Endothelial cell of umbilical vein (primary cell): ENCODE measurements at regions not wholly inside any gene's neighbourhood (a gene's known extent, or its start where the extent isn't known, plus 50 kb on each side); places are given as distances from the start of the nearest gene placed in this dataset.

ENCODE experiments used
- BruUV-seq: library from RNA; stranded (reverse); fragments of 400-500 nt; replicated peaks from 2 replicates; lab custom pipeline; 2021; lab: Mats Ljungman, UMichigan
- CTCF ChIA-PET: fragments of 300-600, 350-600 bp; sonication (Branson Sonifier 250); formaldehyde crosslinking; loops from one replicate; lab custom pipeline; 2021; ENCODE audit warnings: antibody characterized with exemption, inconsistent platforms; lab: Charles Lee
- POLR2A ChIA-PET: fragments of 300-600, 350-600 bp; sonication (Branson Sonifier 250); formaldehyde crosslinking; loops from one replicate; lab custom pipeline; 2021; ENCODE audit warnings: antibody characterized with exemption, inconsistent platforms; lab: Charles Lee
- DNase-seq: peaks from one replicate; pipeline ENCODE4 v3.0.0-alpha.2; 2011; ENCODE audit warnings: low read depth, low spot score
- FAIRE-seq: peaks from 2 replicates; lab custom pipeline; 2011; peaks lifted over from hg19 to GRCh38; lab: Jason Lieb, UNC
- H2AFZ ChIP-seq: 2 replicates; pipeline ENCODE4 v1.6.0; 2012; ENCODE audit warnings: low read depth, low read length, control low read depth, inconsistent platforms
- H3K27ac ChIP-seq: 2 replicates; pipeline ENCODE4 v1.5.1; 2011; ENCODE audit warnings: low read depth, mild to moderate bottlenecking, control low read depth, low read length, moderate library complexity; ENCODE audit not compliant: insufficient read depth
- H3K27me3 ChIP-seq, 2 experiments: 2 replicates each; pipeline versions ENCODE4 v1.6.0 to v1.6.1; 2011; ENCODE audit warnings: low read length in 2 of 2, mixed read lengths in 1 of 2; ENCODE audit not compliant: control insufficient read depth in 2 of 2, insufficient read depth in 2 of 2
- H3K36me3 ChIP-seq, 2 experiments: 2 replicates in 1 of 2; 3 replicates in 1 of 2; pipeline ENCODE4 v1.5.1; 2011; ENCODE audit warnings: low read length in 2 of 2, mild to moderate bottlenecking in 1 of 2, moderate library complexity in 1 of 2; ENCODE audit not compliant: control insufficient read depth in 2 of 2, insufficient read depth in 2 of 2; ENCODE audit errors: extremely low read depth in 1 of 2
- H3K4me1 ChIP-seq: 3 replicates; pipeline ENCODE4 v1.5.1; 2011; ENCODE audit warnings: mild to moderate bottlenecking, low read length; ENCODE audit not compliant: control insufficient read depth, insufficient read depth; ENCODE audit errors: extremely low read depth
- H3K4me2 ChIP-seq: 2 replicates; pipeline ENCODE4 v1.6.1; 2011; ENCODE audit warnings: low read length, control low read depth, mixed read lengths; ENCODE audit not compliant: insufficient read depth
- H3K4me3 ChIP-seq, 3 experiments: fragments of 200-600 bp in 1 of 3; sonication (generic), shearing (Covaris generic) in 1 of 3; replicated peaks in 1 of 3; 2 replicates each; pipeline ENCODE4 v1.5.1; 2011 to 2016; ENCODE audit warnings: control low read depth in 3 of 3, low read length in 3 of 3, mild to moderate bottlenecking in 2 of 3, inconsistent platforms in 1 of 3, low read depth in 1 of 3, moderate library complexity in 1 of 3; ENCODE audit not compliant: insufficient read depth in 1 of 3
- H3K79me2 ChIP-seq: 2 replicates; pipeline ENCODE4 v1.6.0; 2012; ENCODE audit warnings: low read length, inconsistent platforms; ENCODE audit not compliant: control insufficient read depth, insufficient read depth
- H3K9ac ChIP-seq: replicated peaks from 2 replicates; pipeline ENCODE3; 2011; ENCODE audit warnings: low read length, control low read depth; ENCODE audit not compliant: insufficient read depth; ENCODE audit errors: extremely low read depth
- H3K9me1 ChIP-seq: replicated peaks from 3 replicates; pipeline ENCODE4 v1.6.0; 2011; ENCODE audit warnings: mild to moderate bottlenecking, low read length; ENCODE audit not compliant: control insufficient read depth, insufficient read depth; ENCODE audit errors: extremely low read depth
- H3K9me3 ChIP-seq: replicated peaks from 2 replicates; pipeline ENCODE4 v1.5.1; 2012; ENCODE audit warnings: low read length, inconsistent platforms; ENCODE audit not compliant: control insufficient read depth, insufficient read depth
- H4K20me1 ChIP-seq: replicated peaks from 2 replicates; pipeline ENCODE3; 2011; ENCODE audit warnings: mild to moderate bottlenecking, low read length; ENCODE audit not compliant: control insufficient read depth, insufficient read depth; ENCODE audit errors: extremely low read depth
- CTCF ChIP-seq, 2 donors: IDR thresholded peaks; 1 replicate in 1 of 2; 2 replicates in 1 of 2; pipeline ENCODE4 v1.5.1; 2011; ENCODE audit warnings: low read length in 2 of 2, mild to moderate bottlenecking in 2 of 2, moderate library complexity in 2 of 2, control low read depth in 1 of 2, inconsistent platforms in 1 of 2, low read depth in 1 of 2; ENCODE audit not compliant: insufficient read depth in 1 of 2; ENCODE audit errors: extremely low read depth in 1 of 2
- EZH2 ChIP-seq: IDR thresholded peaks from 2 replicates; pipeline ENCODE4 v1.6.1; 2012; ENCODE audit warnings: borderline replicate concordance, low read depth, mild to moderate bottlenecking, moderate library complexity, low read length, inconsistent platforms; ENCODE audit not compliant: severe bottlenecking
- FOS ChIP-seq: IDR thresholded peaks from 2 replicates; pipeline ENCODE4 v1.6.1; 2011; ENCODE audit warnings: mild to moderate bottlenecking, low read length, moderate library complexity, borderline replicate concordance; ENCODE audit not compliant: insufficient read depth
- GATA2 ChIP-seq: IDR thresholded peaks from 2 replicates; pipeline ENCODE4 v1.7.0; 2011; ENCODE audit warnings: low read depth, mild to moderate bottlenecking, moderate library complexity, mixed read lengths, low read length; ENCODE audit not compliant: insufficient read length, insufficient read depth
- JUN ChIP-seq: IDR thresholded peaks from 2 replicates; pipeline ENCODE4 v1.6.1; 2011; ENCODE audit warnings: borderline replicate concordance, low read depth; ENCODE audit not compliant: insufficient read length, insufficient read depth
- MAX ChIP-seq: IDR thresholded peaks from 2 replicates; pipeline ENCODE4 v1.6.1; 2011; ENCODE audit not compliant: insufficient read depth, insufficient read length
- MYC ChIP-seq: IDR thresholded peaks from one replicate; pipeline ENCODE4 v1.6.1; 2011; ENCODE audit warnings: mild to moderate bottlenecking, low read depth, low read length
- POLR2A ChIP-seq: IDR thresholded peaks from 2 replicates; pipeline ENCODE4 v1.6.1; 2012; ENCODE audit warnings: low read depth, mild to moderate bottlenecking, control low read depth, low read length
- POLR2AphosphoS5 ChIP-seq: IDR thresholded peaks from 2 replicates; pipeline ENCODE4 v1.6.1; 2012; ENCODE audit warnings: low read depth, mild to moderate bottlenecking, control low read depth, low read length, moderate library complexity; ENCODE audit not compliant: insufficient read depth
- dilution Hi-C: fragments of 300-500 bp; cut with MboI; formaldehyde crosslinking; loops from one replicate; pipeline ENCODE4 v1.15.0; 2019; ENCODE audit warnings: low sequenced_read_pairs; ENCODE audit not compliant: extremely low pct_ligation_motif_present
- intact Hi-C: fragments of 100-400 bp; cut with micrococcal nuclease; formaldehyde crosslinking; loops from one replicate; pipeline ENCODE4 v1.10.0; 2022

- no peak for FAIRE-seq
- Histone ChIP-seq H3K27ac (no peak overlapping the region), H3K36me3 (no peaks in the 10 kb centered on the region), H3K27me3 (no peaks in the 10 kb centered on the region), H3K9me3 (no peaks in the 10 kb centered on the region), H2AFZ (no peak overlapping the region), H3K9ac (no peak overlapping the region), H3K79me2 (no peaks in the 10 kb centered on the region), H3K4me1 (no peaks in the 10 kb centered on the region), H4K20me1 (no peaks in the 10 kb centered on the region), H3K4me3 (no peak overlapping the region), H3K9me1 (no peaks in the 10 kb centered on the region), H3K4me2 (no peak overlapping the region)
- POLR2A ChIA-PET, result no interaction called here
- DNase-seq, result no peak
- intact Hi-C loops, result no loop called here
- no TSS peak for BruUV-seq
- TF ChIP-seq EZH2 (no peak), FOS (no peak), POLR2A (no peak)
- CTCF ChIA-PET, result no interaction called here
- dilution Hi-C loops, result no loop called here
Observed at GRCh38 chr10:89901895-89902294, 200.5 kb downstream of the KIF20B start.

GRCh38 chr10:89904755-89905154, 203.4 kb downstream of the KIF20B start:
- H3K9me1 ChIP-seq, result no peaks in the 10 kb centered on the region
- H3K4me3 ChIP-seq, result no peak overlapping the region
- no peak overlapping the region for H3K4me2 ChIP-seq
- H3K36me3 ChIP-seq, result no peaks in the 10 kb centered on the region
- no peak overlapping the region for H3K9ac ChIP-seq
- dilution Hi-C loops (no loop called here), intact Hi-C loops (no loop called here)
- no peak overlapping the region for H3K27ac ChIP-seq
- no peak for DNase-seq
- TF ChIP-seq MYC (no peak), POLR2A (no peak), FOS (no peak), MAX (no peak), POLR2AphosphoS5 (no peak), JUN (no peak), GATA2 (no peak), CTCF (IDR thresholded peaks at IDR 0.05; ENCODE audit: extremely low read depth in 1 of 2, insufficient read depth in 1 of 2, low read depth in 1 of 2, low read length in 2 of 2) (no peak), EZH2 (no peak)
- no peaks in the 10 kb centered on the region for H3K4me1 ChIP-seq
- H3K79me2 ChIP-seq, result no peaks in the 10 kb centered on the region
- ChIA-PET POLR2A (no interaction called here), CTCF (no interaction called here)
- no peaks in the 10 kb centered on the region for H4K20me1 ChIP-seq
- H3K9me3 ChIP-seq, result no peaks in the 10 kb centered on the region
- H2AFZ ChIP-seq, result no peak overlapping the region
- no TSS peak for BruUV-seq
- no peak for FAIRE-seq
- no peaks in the 10 kb centered on the region for H3K27me3 ChIP-seq
